ENCODE measurements at regions not wholly inside any gene's neighbourhood (a gene's known extent, or its start where the extent isn't known, plus 50 kb on each side); places are given as distances from the start of the nearest gene placed in this dataset.

GRCh38 chr4:146998157-146998556 is 52.5 kb upstream of the TTC29 start:
- in situ Hi-C loops (cut with HindIII; ENCODE audit: low sequenced_read_pairs) = no loop called here

- in situ Hi-C loops (cut with HindIII; ENCODE audit: low sequenced_read_pairs) = no loop called here
These were observed 58.5 kb upstream of the TTC29 start for GRCh38 chr4:147003956-147004809.

GRCh38 chr4:147006229-147006628 is 60.6 kb upstream of the TTC29 start:
- in situ Hi-C loops (cut with HindIII; ENCODE audit: low sequenced_read_pairs) = no loop called here

- in situ Hi-C loops (cut with HindIII; ENCODE audit: low sequenced_read_pairs) = no loop called here
These were observed 64.2 kb upstream of the TTC29 start for GRCh38 chr4:147009875-147010274.

DNA sequence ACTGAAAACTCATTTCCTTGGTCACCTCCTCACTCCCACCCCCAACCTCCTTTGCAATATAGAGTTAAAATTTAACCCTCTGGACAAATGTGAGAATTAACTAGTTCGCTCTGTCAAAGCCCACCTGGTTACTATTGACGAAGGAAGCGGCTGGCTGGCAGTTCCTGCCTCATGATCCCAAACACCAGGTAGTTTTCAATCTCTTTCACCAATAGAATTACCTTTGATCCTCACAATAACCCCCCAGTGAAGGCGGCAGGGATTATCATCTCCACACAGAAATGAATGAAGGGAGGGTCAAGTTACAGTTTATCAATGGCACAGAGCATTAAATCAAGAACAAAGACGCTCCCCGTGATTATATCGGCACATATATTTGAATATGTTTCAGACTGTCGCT is 65.7 kb upstream of the TTC29 start:
- in situ Hi-C loops (cut with HindIII; ENCODE audit: low sequenced_read_pairs) = no loop called here

GRCh38 chr4:147012059-147012707 is 66.5 kb upstream of the TTC29 start:
- in situ Hi-C loops (cut with HindIII; ENCODE audit: low sequenced_read_pairs) = no loop called here

- in situ Hi-C loops (cut with HindIII; ENCODE audit: low sequenced_read_pairs) = no loop called here
These were observed 69.3 kb upstream of the TTC29 start for GRCh38 chr4:147014946-147015345.

- in situ Hi-C loops (cut with HindIII; ENCODE audit: low sequenced_read_pairs) = no loop called here
These were observed 69.8 kb upstream of the TTC29 start for GRCh38 chr4:147015491-147015890.

DNA sequence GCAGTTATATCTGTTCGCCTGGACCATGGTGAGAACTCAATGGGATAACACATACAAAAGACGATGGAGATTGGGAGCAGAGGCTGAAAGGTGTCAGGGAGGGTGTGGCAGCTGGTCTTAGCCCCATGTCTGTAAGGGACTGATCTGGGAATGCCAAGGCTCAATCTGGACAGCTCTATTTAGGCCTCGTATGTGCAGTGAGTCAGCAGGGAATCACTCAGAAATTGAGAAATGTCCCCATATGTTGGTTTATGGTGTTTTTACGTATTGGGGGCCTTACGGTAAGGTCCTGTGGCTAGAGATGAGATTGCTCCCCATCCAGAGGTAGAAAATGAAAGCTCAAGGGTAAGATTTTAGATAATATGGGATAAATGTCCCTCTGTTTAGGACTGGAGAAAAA is 71.4 kb upstream of the TTC29 start:
- in situ Hi-C loops (cut with HindIII; ENCODE audit: low sequenced_read_pairs) = no loop called here

DNA sequence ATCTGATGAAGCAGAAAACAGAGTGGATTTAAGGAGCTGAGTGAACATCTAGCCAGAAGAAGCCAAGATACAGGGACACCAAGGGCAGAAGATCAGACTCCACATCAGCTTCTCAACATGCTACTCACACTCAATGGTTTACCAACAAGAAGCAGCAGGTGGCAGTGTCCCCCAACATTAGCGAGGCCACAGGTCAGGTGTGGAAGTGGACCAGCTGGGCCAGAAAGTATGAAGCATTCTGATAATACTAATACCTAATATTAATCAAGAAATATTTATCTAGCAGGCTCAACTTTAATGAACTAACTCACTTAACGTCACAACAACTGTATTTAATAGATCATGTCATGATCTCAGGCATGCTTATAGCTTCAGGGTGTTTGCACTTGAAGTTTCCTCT is 73.4 kb upstream of the TTC29 start:
- in situ Hi-C loops (cut with HindIII; ENCODE audit: low sequenced_read_pairs) = no loop called here

- in situ Hi-C loops (cut with HindIII; ENCODE audit: low sequenced_read_pairs) = no loop called here
These were observed 74.8 kb upstream of the TTC29 start for GRCh38 chr4:147020456-147020855.

DNA sequence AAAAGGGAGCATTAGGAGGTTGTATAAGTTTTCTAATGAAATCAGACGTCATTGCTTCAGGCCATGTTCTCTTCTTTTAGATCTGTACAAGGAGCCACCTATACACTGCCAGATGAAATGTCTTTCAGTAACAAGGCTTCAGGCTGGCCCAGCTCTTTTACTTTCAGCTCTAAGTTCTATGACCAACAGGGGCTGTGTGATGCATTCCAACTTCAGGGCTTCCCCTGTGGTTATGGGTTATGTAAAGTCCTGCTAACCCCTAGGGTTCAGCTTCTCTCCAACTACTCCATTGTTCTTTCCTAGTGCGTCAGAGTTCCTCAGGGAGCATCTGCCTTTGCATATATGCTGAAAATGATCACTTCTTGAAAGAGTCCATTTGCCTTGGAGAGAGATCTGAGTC is 79.4 kb upstream of the TTC29 start:
- in situ Hi-C loops (cut with HindIII; ENCODE audit: low sequenced_read_pairs) = no loop called here

- in situ Hi-C loops (cut with HindIII; ENCODE audit: low sequenced_read_pairs) = no loop called here
These were observed 83.6 kb upstream of the TTC29 start for GRCh38 chr4:147029296-147029695.

- in situ Hi-C loops (cut with HindIII; ENCODE audit: low sequenced_read_pairs) = no loop called here
These were observed 88.7 kb upstream of the TTC29 start for GRCh38 chr4:147034372-147034771.

DNA sequence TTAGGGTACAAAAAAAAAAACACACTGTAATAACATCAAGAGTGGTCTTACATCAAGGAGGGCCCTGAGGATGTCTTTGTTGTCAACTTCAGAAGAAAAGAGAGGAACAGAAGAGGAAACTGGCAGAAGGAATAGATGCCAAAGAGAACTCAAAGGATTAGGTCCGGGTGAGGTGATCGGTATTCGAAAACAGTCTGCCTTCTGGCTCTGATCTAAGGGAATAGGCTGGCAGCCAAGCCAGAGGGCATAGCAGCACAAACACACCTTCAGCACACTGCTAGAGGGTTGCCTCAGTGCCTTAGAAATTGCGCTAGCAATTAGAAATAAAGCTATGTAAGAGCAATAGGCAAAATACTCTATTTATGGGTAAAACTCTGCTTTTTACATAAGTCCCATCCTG is 91.4 kb upstream of the TTC29 start:
- in situ Hi-C loops (cut with HindIII; ENCODE audit: low sequenced_read_pairs) = no loop called here

DNA sequence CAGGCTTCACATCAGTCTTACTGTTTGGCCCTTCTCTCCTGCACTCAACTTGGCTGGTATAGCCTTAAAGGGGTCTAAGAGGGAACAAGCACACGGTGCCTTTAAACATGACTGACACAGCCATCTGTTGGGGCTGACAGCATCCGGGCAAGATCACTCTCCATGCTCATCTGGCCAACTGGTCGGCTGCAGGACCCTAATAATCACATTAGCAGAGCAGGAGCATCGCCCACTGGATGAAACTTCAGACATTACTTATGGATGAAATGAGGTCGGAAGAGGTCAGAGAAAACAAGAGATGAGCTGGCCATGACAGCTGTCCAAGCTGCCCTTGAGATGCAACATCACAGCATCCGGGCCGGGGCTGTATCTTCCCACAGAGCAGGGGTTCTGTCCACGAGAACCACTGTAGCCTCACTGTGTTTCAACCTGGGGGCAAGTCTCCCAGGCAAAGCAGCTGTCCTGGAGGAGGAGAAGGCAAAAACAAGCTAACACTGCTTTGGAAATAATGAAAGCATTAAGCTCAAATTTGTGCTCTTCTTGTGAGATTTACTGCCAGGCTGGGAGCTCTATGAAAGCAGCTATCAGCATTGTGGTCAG is 94.4 kb upstream of the TTC29 start:
- in situ Hi-C loops (cut with HindIII; ENCODE audit: low sequenced_read_pairs) = no loop called here

DNA sequence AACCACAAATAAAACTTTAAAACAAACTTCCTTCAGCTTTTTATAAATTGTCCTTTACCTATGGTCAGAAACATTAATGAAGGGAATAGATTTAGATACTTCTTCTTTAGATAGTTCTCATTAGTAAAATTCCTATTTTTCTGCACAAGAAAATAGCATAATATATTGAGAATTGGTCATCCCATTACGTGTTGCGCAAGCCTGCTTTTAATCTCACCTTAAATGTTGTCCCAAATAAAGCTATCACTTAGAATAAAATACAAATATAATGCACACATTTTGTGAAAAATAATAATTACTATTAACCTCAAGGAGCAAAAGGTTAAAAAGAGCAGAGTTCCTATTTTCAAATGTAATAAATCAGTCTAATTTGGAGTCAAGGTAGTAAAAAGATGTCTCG is 95.2 kb upstream of the TTC29 start:
- in situ Hi-C loops (cut with HindIII; ENCODE audit: low sequenced_read_pairs) = no loop called here

- in situ Hi-C loops (cut with HindIII; ENCODE audit: low sequenced_read_pairs) = no loop called here
These were observed 95.7 kb upstream of the TTC29 start for GRCh38 chr4:147041376-147041775.

- in situ Hi-C loops (cut with HindIII; ENCODE audit: low sequenced_read_pairs) = no loop called here
These were observed 96.4 kb upstream of the TTC29 start for GRCh38 chr4:147042046-147042445.

- in situ Hi-C loops (cut with HindIII; ENCODE audit: low sequenced_read_pairs) = no loop called here
These were observed 98.6 kb upstream of the TTC29 start for GRCh38 chr4:147044241-147044640.

DNA sequence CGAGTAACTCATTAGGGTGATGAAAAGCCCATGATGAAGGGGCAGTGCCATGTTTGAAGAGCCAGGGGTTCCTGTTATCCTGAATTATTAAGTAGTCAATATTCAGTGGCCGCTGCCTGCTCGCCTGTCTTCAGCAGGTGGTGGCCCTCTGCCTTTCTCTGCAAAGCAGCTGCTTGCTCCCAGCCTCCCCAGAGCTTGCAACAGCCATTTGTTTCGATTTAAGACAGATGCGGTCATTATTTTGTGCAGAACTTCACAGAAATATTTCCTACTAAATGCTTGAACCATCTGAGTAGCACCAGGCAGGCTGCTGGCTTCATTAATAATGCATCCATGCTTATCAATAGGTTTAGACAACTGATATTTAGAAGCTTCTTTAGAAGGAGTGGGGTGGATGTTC is 104.3 kb upstream of the TTC29 start:
- in situ Hi-C loops (cut with HindIII; ENCODE audit: low sequenced_read_pairs) = no loop called here

GRCh38 chr4:147050356-147050765 is 104.7 kb upstream of the TTC29 start:
- in situ Hi-C loops (cut with HindIII; ENCODE audit: low sequenced_read_pairs) = no loop called here

All from endothelial cell of hepatic sinusoid (primary cell).